DMS 273 (cell line): ENCODE measurements at regions not wholly inside any gene's neighbourhood (a gene's known extent, or its start where the extent isn't known, plus 50 kb on each side); places are given as distances from the start of the nearest gene placed in this dataset.

Experiments
- DNase-seq: peaks from one replicate; lab custom pipeline; 2025; ENCODE audit not compliant: unreplicated experiment; lab: John Stamatoyannopoulos, UW

DNA sequence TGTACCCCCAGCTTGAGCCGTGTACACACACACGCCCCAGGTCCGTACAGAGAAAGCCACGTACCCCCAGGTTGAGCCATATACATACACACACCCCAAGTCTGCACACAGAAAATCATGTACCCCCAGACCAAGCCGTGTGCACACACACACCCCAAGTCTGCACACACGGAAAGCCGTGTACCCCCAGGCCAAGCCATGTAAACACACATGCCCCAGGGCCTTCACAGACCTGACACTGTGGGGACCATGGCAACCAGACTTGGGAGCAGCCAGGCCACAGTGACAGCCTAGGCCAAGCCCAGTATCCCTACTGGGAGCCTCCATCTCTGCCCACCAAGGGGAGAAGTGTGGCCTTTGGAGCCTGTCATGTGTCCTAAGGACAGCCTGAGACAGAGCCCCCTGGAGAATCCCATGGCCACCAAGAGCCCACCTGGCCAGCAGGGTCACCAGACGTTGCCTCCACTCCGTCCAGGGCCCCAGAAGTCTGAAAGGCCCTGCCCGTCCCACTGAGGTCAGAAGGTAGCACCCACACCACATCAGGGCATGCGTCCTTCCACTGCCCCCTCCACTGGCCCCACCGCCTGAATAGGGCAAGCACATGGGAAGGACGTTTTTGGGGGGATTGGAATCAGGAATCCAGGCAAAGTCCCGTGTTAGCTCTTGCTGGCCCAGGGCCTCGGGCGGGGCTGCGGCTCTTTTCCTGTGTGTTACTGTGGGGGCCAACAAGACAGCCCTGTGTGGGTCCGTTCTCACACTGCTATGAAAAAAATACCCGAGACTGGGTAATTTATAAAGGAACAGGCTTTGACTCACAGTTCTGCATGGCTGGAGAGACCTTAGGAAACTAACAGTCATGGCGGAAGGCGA is 636.7 kb downstream of the TBC1D22A start:
- DNase-seq: no peak

- DNase-seq: no peak
These were observed 636.0 kb downstream of the TBC1D22A start for GRCh38 chr22:47398491-47398890.

DNA sequence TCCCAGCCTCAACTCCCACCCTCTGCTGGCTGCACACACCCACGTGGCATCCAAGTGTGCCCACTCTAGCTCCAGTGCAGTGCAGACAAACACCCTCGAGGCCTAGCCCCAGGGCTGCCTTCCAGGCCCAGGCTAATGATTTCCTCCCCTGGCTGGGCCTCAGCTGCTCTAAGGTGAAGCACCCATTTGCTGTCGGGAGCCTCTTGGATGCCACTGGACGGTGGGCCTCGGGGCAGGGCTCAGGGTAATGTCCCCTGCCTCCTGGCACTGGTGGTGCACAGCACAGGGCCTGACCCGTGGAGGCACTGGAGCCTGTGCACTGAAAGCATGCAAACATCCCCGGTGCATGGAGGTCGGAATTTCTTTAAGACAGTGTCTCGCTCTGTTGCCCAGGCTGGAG is 635.2 kb downstream of the TBC1D22A start:
- DNase-seq: no peak

DNA sequence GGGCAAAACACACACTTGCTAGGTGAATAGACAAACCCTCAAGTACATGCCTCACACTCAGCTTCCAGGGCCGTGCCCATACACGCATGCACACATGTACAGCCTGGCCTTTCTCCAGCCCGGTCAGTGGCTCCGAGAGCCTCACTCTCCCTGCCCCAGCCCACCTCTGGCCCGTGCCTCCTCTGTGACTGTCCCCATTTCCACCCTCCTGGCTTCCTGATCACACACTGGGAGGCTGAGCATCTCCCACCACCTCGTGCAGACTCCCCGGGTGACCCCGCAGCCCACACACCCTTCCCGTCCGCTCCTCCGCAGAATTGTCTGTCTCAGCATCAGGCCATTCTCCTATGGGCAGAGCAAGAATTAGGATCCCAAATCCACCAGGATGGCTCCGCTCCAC is 634.1 kb downstream of the TBC1D22A start:
- no peak for DNase-seq

GRCh38 chr22:47396105-47396504 is 633.7 kb downstream of the TBC1D22A start:
- DNase-seq: no peak

DNA sequence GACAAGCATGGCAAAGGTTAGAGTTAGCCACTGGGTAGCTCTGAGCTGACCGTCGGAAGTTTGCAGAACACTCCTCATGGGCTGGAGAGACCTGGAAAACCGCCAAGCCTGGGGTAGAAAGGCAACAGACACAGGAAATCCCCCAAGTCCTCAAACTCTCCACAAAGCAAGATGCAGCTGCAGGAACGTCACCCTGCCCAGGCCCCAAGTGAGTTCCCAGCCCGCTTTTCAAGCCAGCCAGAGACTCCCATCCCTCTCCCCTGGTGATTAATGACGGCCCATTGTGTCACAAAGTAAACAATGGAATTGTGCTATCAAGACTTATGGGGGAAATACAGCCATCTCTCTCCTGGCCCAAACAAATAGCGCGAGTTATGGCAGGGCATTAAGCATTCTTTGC is 633.0 kb downstream of the TBC1D22A start:
- DNase-seq: no peak

- no peak for DNase-seq
These were observed 632.3 kb downstream of the TBC1D22A start for GRCh38 chr22:47394504-47395440.

- DNase-seq: no peak
These were observed 630.7 kb downstream of the TBC1D22A start for GRCh38 chr22:47393191-47393590.

DNA sequence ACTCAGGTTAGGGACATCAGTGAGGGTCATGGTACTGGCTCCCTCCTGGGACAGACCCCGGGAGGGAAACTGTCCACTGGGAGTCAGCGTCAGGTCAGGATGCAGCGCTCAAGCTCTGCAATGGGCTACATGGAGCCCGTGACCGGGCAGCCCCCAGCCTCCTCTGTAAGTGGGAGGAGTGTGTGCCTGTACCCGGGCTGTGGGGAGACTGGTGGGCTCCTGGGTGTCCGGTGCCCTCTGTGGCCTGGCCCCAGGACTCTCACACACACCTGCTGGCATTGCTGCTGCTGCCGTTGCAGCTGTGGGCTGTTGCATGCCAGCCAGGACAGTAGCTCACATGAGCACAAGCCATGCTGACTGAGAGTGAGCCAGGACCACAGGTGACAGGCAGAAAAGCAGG is 630.3 kb downstream of the TBC1D22A start:
- DNase-seq: no peak

DNA sequence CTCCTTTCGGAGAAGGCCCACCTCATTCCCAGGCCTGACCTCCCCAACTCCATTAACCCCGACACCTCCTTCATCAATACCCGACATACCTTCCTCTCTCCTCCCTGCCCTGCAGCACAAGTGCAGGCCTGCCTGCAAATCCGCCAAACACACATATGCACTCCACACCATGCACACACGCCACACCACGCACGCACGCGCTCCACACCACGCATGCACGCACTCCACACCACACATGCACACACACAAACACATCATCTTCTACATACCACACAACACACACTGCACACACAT is 629.6 kb downstream of the TBC1D22A start:
- DNase-seq: no peak

DNA sequence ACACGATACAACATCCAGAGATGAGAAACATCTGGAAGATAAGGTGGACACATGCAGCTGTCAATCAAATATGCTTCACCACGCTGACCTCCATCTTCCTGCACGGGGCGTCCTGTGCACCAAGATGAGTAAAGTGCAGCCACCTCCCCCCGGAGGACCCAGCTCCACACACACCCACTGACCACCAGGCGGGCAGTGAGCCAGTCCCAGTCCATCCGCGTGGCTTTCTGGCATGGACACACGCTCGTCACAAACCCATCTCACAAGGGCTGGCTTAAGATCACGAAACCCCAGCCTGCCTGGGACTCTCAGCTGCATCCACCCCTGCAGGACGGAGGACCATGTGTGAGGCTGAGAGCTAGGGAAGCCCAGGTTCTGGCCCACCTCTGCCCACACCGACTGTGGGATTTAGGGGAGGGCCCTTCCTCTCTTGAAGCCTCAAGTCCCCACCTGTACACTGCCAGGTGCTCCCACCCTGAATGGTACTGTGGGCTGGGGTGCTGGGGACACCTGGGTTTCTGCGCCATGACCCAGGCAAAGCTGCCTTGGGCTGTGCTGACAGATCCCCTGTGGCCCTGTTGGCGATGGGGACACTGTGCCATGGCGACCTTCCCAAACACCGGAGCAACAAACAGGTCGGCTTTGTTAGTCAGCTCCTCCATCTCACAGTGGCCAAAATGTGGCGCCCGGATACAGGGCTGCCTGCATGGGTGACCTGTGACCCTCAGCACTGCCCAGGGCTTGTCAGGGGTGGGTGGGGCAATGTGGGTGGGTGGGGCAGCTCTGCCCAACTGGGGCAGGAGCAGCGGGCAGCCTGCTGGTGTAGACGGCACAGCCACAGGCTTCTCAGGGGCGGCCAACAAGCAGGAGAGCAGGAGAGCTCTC is 629.0 kb downstream of the TBC1D22A start:
- DNase-seq: no peak

GRCh38 chr22:47390026-47390970 is 627.8 kb downstream of the TBC1D22A start:
- no peak for DNase-seq

DNA sequence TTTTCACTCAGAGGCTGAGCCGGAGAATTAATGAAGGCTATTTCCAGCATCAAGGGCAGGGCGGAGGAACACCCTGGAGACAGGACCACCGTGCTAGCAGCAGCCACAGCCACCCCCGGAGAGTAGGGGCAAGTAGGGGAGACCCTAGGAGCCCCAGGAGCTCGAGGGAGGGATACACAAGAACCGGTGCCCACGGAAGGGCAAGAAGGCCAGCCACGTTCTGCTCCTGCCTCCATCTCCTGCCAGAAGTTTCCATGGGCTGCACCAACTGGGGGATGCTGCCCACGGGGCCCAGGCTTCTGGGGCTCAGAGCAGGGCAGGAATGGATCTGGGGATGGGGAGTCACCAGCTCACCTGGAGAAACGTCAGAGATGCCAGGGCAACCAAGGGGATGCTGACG is 626.8 kb downstream of the TBC1D22A start:
- DNase-seq: no peak

DNA sequence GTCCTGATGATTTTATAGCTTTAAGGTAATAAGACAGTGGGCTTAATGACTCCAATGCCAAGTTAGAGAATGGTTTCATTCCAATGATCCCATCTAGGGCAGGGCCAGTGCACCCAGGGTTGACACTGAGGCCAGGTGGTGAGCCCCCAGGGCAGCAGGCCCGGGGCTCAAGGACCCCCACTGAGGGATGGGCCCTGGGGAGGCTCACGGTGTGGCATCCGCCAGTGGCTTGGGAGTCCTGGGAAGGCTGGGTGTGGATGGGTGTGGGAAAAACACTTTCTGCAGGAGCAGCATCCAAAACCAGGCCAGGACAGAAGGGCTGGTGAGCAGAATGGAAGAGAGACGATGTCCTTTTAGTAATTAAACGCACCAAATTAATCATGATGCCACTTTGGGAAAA is 626.3 kb downstream of the TBC1D22A start:
- DNase-seq: no peak

- no peak for DNase-seq
These were observed 625.9 kb downstream of the TBC1D22A start for GRCh38 chr22:47388331-47388730.

- DNase-seq: no peak
These were observed 624.5 kb downstream of the TBC1D22A start for GRCh38 chr22:47386812-47387510.

- DNase-seq: no peak
These were observed 622.5 kb downstream of the TBC1D22A start for GRCh38 chr22:47384977-47385376.

GRCh38 chr22:47382164-47382890 is 619.9 kb downstream of the TBC1D22A start:
- DNase-seq: no peak

- no peak for DNase-seq
These were observed 618.8 kb downstream of the TBC1D22A start for GRCh38 chr22:47381240-47381639.
